ENCODE measurements at regions not wholly inside any gene's neighbourhood (a gene's known extent, or its start where the extent isn't known, plus 50 kb on each side); places are given as distances from the start of the nearest gene placed in this dataset.

DNA sequence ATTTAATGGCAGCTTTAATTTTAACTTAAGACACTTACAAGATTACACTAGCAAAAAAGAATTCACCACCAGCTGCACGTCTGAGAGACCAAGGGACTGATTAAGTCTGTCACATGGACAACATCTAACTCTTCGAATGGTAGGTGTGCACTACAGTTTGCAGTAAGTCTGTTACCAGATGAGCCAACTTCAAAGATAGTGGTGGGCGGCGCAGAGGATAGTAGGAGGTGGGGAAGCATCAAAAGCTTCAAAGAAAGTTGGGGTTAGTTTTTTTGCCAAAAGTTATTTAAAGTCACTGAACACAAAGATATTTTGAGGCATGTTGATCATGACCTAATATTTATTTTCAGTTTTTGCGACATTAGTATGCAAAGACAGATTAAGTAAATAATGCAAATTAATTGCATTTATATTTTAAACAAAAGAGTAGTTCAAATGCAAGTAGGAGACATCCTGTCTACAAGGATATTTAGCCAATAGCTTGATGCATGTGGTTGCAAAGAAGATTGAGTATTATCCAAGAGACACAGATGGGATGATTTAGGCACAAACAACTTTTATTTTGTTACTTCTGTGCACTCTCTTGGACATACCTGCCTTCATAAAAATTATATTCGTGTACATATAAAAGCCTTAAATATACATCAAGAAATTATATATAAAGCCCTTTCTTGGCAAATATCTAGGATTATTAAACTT, 327.7 kb downstream of the BMP4 start:
- no peak for TF ChIP-seq EZH2 (IDR thresholded peaks at IDR 0.05; ENCODE audit: borderline replicate concordance, low read depth, low read length, severe bottlenecking)
- TF ChIP-seq, protein P1, sequence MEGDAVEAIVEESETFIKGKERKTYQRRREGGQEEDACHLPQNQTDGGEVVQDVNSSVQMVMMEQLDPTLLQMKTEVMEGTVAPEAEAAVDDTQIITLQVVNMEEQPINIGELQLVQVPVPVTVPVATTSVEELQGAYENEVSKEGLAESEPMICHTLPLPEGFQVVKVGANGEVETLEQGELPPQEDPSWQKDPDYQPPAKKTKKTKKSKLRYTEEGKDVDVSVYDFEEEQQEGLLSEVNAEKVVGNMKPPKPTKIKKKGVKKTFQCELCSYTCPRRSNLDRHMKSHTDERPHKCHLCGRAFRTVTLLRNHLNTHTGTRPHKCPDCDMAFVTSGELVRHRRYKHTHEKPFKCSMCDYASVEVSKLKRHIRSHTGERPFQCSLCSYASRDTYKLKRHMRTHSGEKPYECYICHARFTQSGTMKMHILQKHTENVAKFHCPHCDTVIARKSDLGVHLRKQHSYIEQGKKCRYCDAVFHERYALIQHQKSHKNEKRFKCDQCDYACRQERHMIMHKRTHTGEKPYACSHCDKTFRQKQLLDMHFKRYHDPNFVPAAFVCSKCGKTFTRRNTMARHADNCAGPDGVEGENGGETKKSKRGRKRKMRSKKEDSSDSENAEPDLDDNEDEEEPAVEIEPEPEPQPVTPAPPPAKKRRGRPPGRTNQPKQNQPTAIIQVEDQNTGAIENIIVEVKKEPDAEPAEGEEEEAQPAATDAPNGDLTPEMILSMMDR (IDR thresholded peaks at IDR 0.05; ENCODE audit: borderline replicate concordance, extremely low read depth, low read length, poor library complexity, severe bottlenecking) = no peak

All from DND-41 (cell line).